ENCODE measurements at regions not wholly inside any gene's neighbourhood (a gene's known extent, or its start where the extent isn't known, plus 50 kb on each side); places are given as distances from the start of the nearest gene placed in this dataset.
A peak's percentile ranks its signal among the peaks of the same experiment; 100 is the strongest.
"Not testable (repeated sequence)": the region's sequence is repeated elsewhere in the genome, so short reads cannot be mapped to it uniquely, and the experiment has no call there.

GRCh38 chr4:31735004-31735403, 1014.8 kb downstream of the PCDH7 start:
- no peaks in the 10 kb centered on the region for H3K36me3 ChIP-seq
- WGBS, 5 donors = 58 to 89% (median 77%) methylated on average over 3 of the region's 3 CpGs
- H3K27me3 ChIP-seq = no peaks in the 10 kb centered on the region
- intact Hi-C loops (cut with DNase I; ENCODE audit: low total_unique reads) = no loop called here
- H3K4me1 ChIP-seq = no peaks in the 10 kb centered on the region
- H3K4me3 ChIP-seq = no peak overlapping the region
- TF ChIP-seq POLR2AphosphoS5 (IDR thresholded peaks at IDR 0.05) = no peak
- H3K9me3 ChIP-seq = no peaks in the 10 kb centered on the region
- DNase-seq = no peak
- no peak overlapping the region for H3K27ac ChIP-seq

GRCh38 chr4:31737419-31737818, 1017.2 kb downstream of the PCDH7 start:
- Histone ChIP-seq H3K4me1 (no peaks in the 10 kb centered on the region), H3K27ac (no peak overlapping the region), H3K27me3 (no peaks in the 10 kb centered on the region), H3K9me3 (no peaks in the 10 kb centered on the region), H3K36me3 (no peaks in the 10 kb centered on the region), H3K4me3 (no peak overlapping the region)
- intact Hi-C loops (cut with DNase I; ENCODE audit: low total_unique reads) = no loop called here
- 43 to 64% (median 48%) methylated on average over 3 of the region's 3 CpGs for WGBS, 5 donors
- DNase-seq = peak in 1 of 2 donors; percentile 9
- TF ChIP-seq EP300 (IDR thresholded peaks at IDR 0.05) (no peak), POLR2AphosphoS5 (IDR thresholded peaks at IDR 0.05) (no peak), CTCF (IDR thresholded peaks at IDR 0.05) (no peak), POLR2A (IDR thresholded peaks at IDR 0.05) (no peak)

- H3K27ac ChIP-seq = no peak overlapping the region
- H3K36me3 ChIP-seq = no peaks in the 10 kb centered on the region
- no peaks in the 10 kb centered on the region for H3K4me1 ChIP-seq
- DNase-seq = no peak
- no peaks in the 10 kb centered on the region for H3K9me3 ChIP-seq
- TF ChIP-seq CTCF (IDR thresholded peaks at IDR 0.05) (no peak), POLR2A (IDR thresholded peaks at IDR 0.05) (no peak), POLR2AphosphoS5 (IDR thresholded peaks at IDR 0.05) (no peak), EP300 (IDR thresholded peaks at IDR 0.05) (no peak)
- intact Hi-C loops (cut with DNase I; ENCODE audit: low total_unique reads) = no loop called here
- no peak overlapping the region for H3K4me3 ChIP-seq
- H3K27me3 ChIP-seq = no peaks in the 10 kb centered on the region
These were observed 1021.2 kb downstream of the PCDH7 start for GRCh38 chr4:31741326-31741725.

GRCh38 chr4:31748382-31748781, 1028.2 kb downstream of the PCDH7 start:
- Histone ChIP-seq H3K36me3 (no peaks in the 10 kb centered on the region), H3K4me3 (no peak overlapping the region), H3K27ac (no peak overlapping the region), H3K9me3 (peaks cover 0 to 7% (median 0%) of the 10 kb centered on the region in 4 donors), H3K4me1 (no peaks in the 10 kb centered on the region), H3K27me3 (no peaks in the 10 kb centered on the region)
- intact Hi-C loops (cut with DNase I; ENCODE audit: low total_unique reads) = no loop called here
- no peak for DNase-seq
- TF ChIP-seq CTCF (IDR thresholded peaks at IDR 0.05) = no peak
- no peak for TF ChIP-seq POLR2AphosphoS5 (IDR thresholded peaks at IDR 0.05)
- TF ChIP-seq EP300 (IDR thresholded peaks at IDR 0.05) = no peak
- no peak for TF ChIP-seq POLR2A (IDR thresholded peaks at IDR 0.05)
- 73 to 89% (median 86%) methylated on average over 3 of the region's 3 CpGs for WGBS, 5 donors

GRCh38 chr4:31750581-31750980, 1030.4 kb downstream of the PCDH7 start:
- H3K27me3 ChIP-seq; intact Hi-C loops (cut with DNase I; ENCODE audit: low total_unique reads); H3K27ac ChIP-seq; H3K9me3 ChIP-seq; H3K36me3 ChIP-seq; H3K4me1 ChIP-seq; DNase-seq; H3K4me3 ChIP-seq: not testable (repeated sequence)
- WGBS, 5 donors = 96 to 97% (median 97%) methylated on average over 2 of the region's 2 CpGs

GRCh38 chr4:31755751-31756150, 1035.6 kb downstream of the PCDH7 start:
- 58 to 79% (median 64%) methylated on average over 4 of the region's 4 CpGs for WGBS, 5 donors
- Histone ChIP-seq H3K4me3 (no peak overlapping the region), H3K27ac (no peak overlapping the region), H3K9me3 (peaks cover 0 to 3% (median 0%) of the 10 kb centered on the region in 4 donors), H3K4me1 (no peaks in the 10 kb centered on the region), H3K27me3 (no peaks in the 10 kb centered on the region), H3K36me3 (no peaks in the 10 kb centered on the region)
- intact Hi-C loops (cut with DNase I; ENCODE audit: low total_unique reads) = no loop called here
- no peak for TF ChIP-seq POLR2AphosphoS5 (IDR thresholded peaks at IDR 0.05)
- TF ChIP-seq POLR2A (IDR thresholded peaks at IDR 0.05) = no peak
- TF ChIP-seq EP300 (IDR thresholded peaks at IDR 0.05) = no peak
- TF ChIP-seq CTCF (IDR thresholded peaks at IDR 0.05) = no peak
- DNase-seq = no peak

All from stomach (tissue), 8 donors.